ENCODE measurements at regions not wholly inside any gene's neighbourhood (a gene's known extent, or its start where the extent isn't known, plus 50 kb on each side); places are given as distances from the start of the nearest gene placed in this dataset.
"Not testable (repeated sequence)": the region's sequence is repeated elsewhere in the genome, so short reads cannot be mapped to it uniquely, and the experiment has no call there.

- TF ChIP-seq, protein P1, sequence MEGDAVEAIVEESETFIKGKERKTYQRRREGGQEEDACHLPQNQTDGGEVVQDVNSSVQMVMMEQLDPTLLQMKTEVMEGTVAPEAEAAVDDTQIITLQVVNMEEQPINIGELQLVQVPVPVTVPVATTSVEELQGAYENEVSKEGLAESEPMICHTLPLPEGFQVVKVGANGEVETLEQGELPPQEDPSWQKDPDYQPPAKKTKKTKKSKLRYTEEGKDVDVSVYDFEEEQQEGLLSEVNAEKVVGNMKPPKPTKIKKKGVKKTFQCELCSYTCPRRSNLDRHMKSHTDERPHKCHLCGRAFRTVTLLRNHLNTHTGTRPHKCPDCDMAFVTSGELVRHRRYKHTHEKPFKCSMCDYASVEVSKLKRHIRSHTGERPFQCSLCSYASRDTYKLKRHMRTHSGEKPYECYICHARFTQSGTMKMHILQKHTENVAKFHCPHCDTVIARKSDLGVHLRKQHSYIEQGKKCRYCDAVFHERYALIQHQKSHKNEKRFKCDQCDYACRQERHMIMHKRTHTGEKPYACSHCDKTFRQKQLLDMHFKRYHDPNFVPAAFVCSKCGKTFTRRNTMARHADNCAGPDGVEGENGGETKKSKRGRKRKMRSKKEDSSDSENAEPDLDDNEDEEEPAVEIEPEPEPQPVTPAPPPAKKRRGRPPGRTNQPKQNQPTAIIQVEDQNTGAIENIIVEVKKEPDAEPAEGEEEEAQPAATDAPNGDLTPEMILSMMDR (IDR thresholded peaks at IDR 0.05; ENCODE audit: insufficient read depth, low read length, poor library complexity, severe bottlenecking), result not testable (repeated sequence)
- TF ChIP-seq EZH2phosphoT487 (conservative IDR thresholded peaks at IDR 0.05; ENCODE audit: low read length), result not testable (repeated sequence)
These were observed 118.8 kb upstream of the IKBKE start for GRCh38 chr1:206351276-206352052.

Data from SU-DHL-6 (cell line).